Lower lobe of right lung (tissue), 2 donors: ENCODE measurements at regions not wholly inside any gene's neighbourhood (a gene's known extent, or its start where the extent isn't known, plus 50 kb on each side); places are given as distances from the start of the nearest gene placed in this dataset.

Source experiments
- ATAC-seq, 2 donors: fragments of 200-7000 bp; cut with Tn5 transposase; one replicate each; pipeline ENCODE4 v1.9.1; 2020 to 2022; ENCODE audit warnings: mild to moderate bottlenecking in 2 of 2, moderate library complexity in 2 of 2
- DNase-seq: peaks from one replicate; pipeline ENCODE4 v3.0.0-alpha.2; 2020
- H3K27ac ChIP-seq: fragments of 200-600 bp; one replicate; pipeline ENCODE4 v1.8.0; 2022
- H3K27me3 ChIP-seq: fragments of 200-600 bp; one replicate; pipeline ENCODE4 v1.8.0; 2022; ENCODE audit warnings: low read depth
- H3K36me3 ChIP-seq: fragments of 200-600 bp; one replicate; pipeline ENCODE4 v1.8.0; 2022; ENCODE audit warnings: mild to moderate bottlenecking
- H3K4me1 ChIP-seq: fragments of 200-600 bp; one replicate; pipeline ENCODE4 v1.8.0; 2022
- H3K4me3 ChIP-seq: fragments of 200-600 bp; one replicate; pipeline ENCODE4 v1.8.0; 2022; ENCODE audit warnings: mild to moderate bottlenecking
- H3K9me3 ChIP-seq: fragments of 200-600 bp; one replicate; pipeline ENCODE4 v1.8.0; 2022
- CTCF ChIP-seq: fragments of 200-600 bp; IDR thresholded peaks from one replicate; pipeline ENCODE4 v1.8.0; 2022; ENCODE audit warnings: antibody characterized with exemption, mild to moderate bottlenecking
- intact Hi-C: fragments of 100-400 bp; cut with DNase I; formaldehyde crosslinking; loops from one replicate; pipeline ENCODE4 v1.11.0; 2022
- donor health status: DM: no; HTN: yes; CAD: no; lungs with severe emphysema.

GRCh38 chr2:8151888-8152287, 530.0 kb upstream of the ID2 start:
- no peak overlapping the region for H3K27ac ChIP-seq
- intact Hi-C loops = no loop called here
- DNase-seq (no peak), ATAC-seq (no peak)
- no peak for TF ChIP-seq CTCF
- no peaks in the 10 kb centered on the region for H3K27me3 ChIP-seq
- H3K4me1 ChIP-seq = peaks cover 1% of the 10 kb centered on the region
- H3K4me3 ChIP-seq = no peak overlapping the region
- no peaks in the 10 kb centered on the region for H3K9me3 ChIP-seq
- H3K36me3 ChIP-seq = no peaks in the 10 kb centered on the region

- ATAC-seq (peak; percentile 11 to 46), DNase-seq (no peak)
- no peak for TF ChIP-seq CTCF
- no peaks in the 10 kb centered on the region for H3K27me3 ChIP-seq
- H3K4me3 ChIP-seq = no peak overlapping the region
- no peak overlapping the region for H3K27ac ChIP-seq
- no peaks in the 10 kb centered on the region for H3K9me3 ChIP-seq
- H3K36me3 ChIP-seq = no peaks in the 10 kb centered on the region
- intact Hi-C loops = no loop called here
- no peaks in the 10 kb centered on the region for H3K4me1 ChIP-seq
These were observed 529.2 kb upstream of the ID2 start for GRCh38 chr2:8152392-8153257.

GRCh38 chr2:8153258-8153718, 528.6 kb upstream of the ID2 start:
- Histone ChIP-seq H3K27ac (no peak overlapping the region), H3K4me3 (no peak overlapping the region), H3K36me3 (no peaks in the 10 kb centered on the region), H3K27me3 (no peaks in the 10 kb centered on the region), H3K4me1 (no peaks in the 10 kb centered on the region), H3K9me3 (no peaks in the 10 kb centered on the region)
- no peak for TF ChIP-seq CTCF
- no peak for ATAC-seq
- no peak for DNase-seq
- intact Hi-C loops = no loop called here

GRCh38 chr2:8154270-8154669, 527.6 kb upstream of the ID2 start:
- Histone ChIP-seq H3K4me1 (no peaks in the 10 kb centered on the region), H3K9me3 (no peaks in the 10 kb centered on the region), H3K4me3 (no peak overlapping the region), H3K36me3 (no peaks in the 10 kb centered on the region), H3K27ac (no peak overlapping the region), H3K27me3 (no peaks in the 10 kb centered on the region)
- ATAC-seq (no peak), DNase-seq (no peak)
- intact Hi-C loops = no loop called here
- TF ChIP-seq CTCF = no peak

- no peak overlapping the region for H3K27ac ChIP-seq
- H3K4me3 ChIP-seq = no peak overlapping the region
- ATAC-seq (no peak), DNase-seq (no peak)
- intact Hi-C loops = no loop called here
- no peaks in the 10 kb centered on the region for H3K9me3 ChIP-seq
- H3K4me1 ChIP-seq = no peaks in the 10 kb centered on the region
- no peaks in the 10 kb centered on the region for H3K36me3 ChIP-seq
- TF ChIP-seq CTCF = no peak
- no peaks in the 10 kb centered on the region for H3K27me3 ChIP-seq
These were observed 526.9 kb upstream of the ID2 start for GRCh38 chr2:8154936-8155335.
